K562 (cell line): ENCODE measurements at regions not wholly inside any gene's neighbourhood (a gene's known extent, or its start where the extent isn't known, plus 50 kb on each side); places are given as distances from the start of the nearest gene placed in this dataset.

Experiments used
- CBX2 ChIP-seq: fragments of 200-600 bp; sonication (generic); IDR thresholded peaks from one replicate; pipeline ENCODE4 v1.6.1; 2012; ENCODE audit warnings: mild to moderate bottlenecking, low read length, inconsistent platforms; ENCODE audit not compliant: insufficient read depth, poor library complexity, severe bottlenecking
- CHD1 ChIP-seq: fragments of 200-600 bp; sonication (generic); IDR thresholded peaks from one replicate; pipeline ENCODE4 v1.6.1; 2012; ENCODE audit warnings: mild to moderate bottlenecking, moderate library complexity, low read length, inconsistent platforms
- CHD4 ChIP-seq: fragments of 200-600 bp; sonication (generic); IDR thresholded peaks from 3 replicates; pipeline ENCODE4 v1.6.1; 2012; ENCODE audit warnings: low read depth, mild to moderate bottlenecking, mixed read lengths, low read length, inconsistent platforms; ENCODE audit not compliant: insufficient read depth, insufficient replicate concordance, poor library complexity, severe bottlenecking
- CTBP1 ChIP-seq: fragments of 450-650 bp; IDR thresholded peaks from 2 replicates; pipeline ENCODE4 v1.6.1; 2016; ENCODE audit warnings: borderline replicate concordance
- SP1 ChIP-seq: sonication (generic); formaldehyde crosslinking; IDR thresholded peaks from 2 replicates; pipeline ENCODE4 v1.8.1; 2022; ENCODE audit warnings: mild to moderate bottlenecking, missing genetic modification reagents
- TAF9B ChIP-seq: fragments of 450-650 bp; IDR thresholded peaks from 2 replicates; pipeline ENCODE4 v1.6.1; 2018; ENCODE audit warnings: mild to moderate bottlenecking; ENCODE audit not compliant: partially characterized antibody
- TEAD1 ChIP-seq, 2 experiments: fragments of 450-650 bp in 1 of 2; sonication (generic) in 1 of 2; formaldehyde crosslinking; IDR thresholded peaks; 2 replicates each; pipeline versions ENCODE4 v1.4.0 to v1.8.0; 2020 to 2022; ENCODE audit warnings: mild to moderate bottlenecking in 2 of 2, missing genetic modification reagents in 1 of 2
- ZNF121 ChIP-seq: sonication (generic); formaldehyde crosslinking; conservative IDR thresholded peaks from 2 replicates; pipeline ENCODE4 v1.8.0; 2022; ENCODE audit warnings: missing genetic modification reagents
- TF ChIP-seq, protein P1 (sequence below): sonication (generic); formaldehyde crosslinking; IDR thresholded peaks from 2 replicates; pipeline ENCODE4 v1.8.1; 2022; ENCODE audit warnings: missing genetic modification reagents
- TF ChIP-seq, protein P2 (sequence below): sonication (generic); formaldehyde crosslinking; IDR thresholded peaks from 2 replicates; pipeline ENCODE4 v1.5.0; 2020; ENCODE audit warnings: missing genetic modification reagents
- TF ChIP-seq, protein P3 (sequence below): fragments of 250-450 bp; sonication (Bioruptor Pico); IDR thresholded peaks from 2 replicates; pipeline ENCODE4 v1.4.0; 2020; ENCODE audit warnings: mild to moderate bottlenecking

DNA sequence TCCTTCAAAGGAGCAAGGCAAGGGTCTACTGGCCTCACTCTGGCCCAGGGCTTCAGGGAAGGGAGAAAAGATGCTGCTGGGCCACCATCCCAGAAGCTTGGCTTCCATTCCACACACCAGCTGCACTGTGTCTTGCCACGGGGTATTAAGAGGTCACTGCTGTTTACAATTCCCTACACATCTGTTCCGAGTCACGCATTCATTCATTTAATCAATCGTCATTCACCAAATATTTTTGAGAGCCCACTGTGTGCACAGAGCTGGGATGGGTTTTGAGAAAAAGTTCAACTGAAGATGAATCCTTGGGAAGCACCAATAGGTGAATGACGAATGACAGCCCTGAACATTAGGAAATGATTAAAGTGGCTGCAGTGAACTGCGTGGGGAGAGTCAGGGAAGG, 101.7 kb downstream of the NAV1 start:
- TF ChIP-seq SP1 (CRISPR knock-in tag): no peak
- TF ChIP-seq CHD1: no peak
- TF ChIP-seq CBX2: no peak
- no peak for TF ChIP-seq TEAD1 (CRISPR knock-in tag; IDR thresholded peaks at IDR 0.05)
- no peak for TF ChIP-seq CTBP1
- no peak for TF ChIP-seq CHD4
- TF ChIP-seq, protein P1, sequence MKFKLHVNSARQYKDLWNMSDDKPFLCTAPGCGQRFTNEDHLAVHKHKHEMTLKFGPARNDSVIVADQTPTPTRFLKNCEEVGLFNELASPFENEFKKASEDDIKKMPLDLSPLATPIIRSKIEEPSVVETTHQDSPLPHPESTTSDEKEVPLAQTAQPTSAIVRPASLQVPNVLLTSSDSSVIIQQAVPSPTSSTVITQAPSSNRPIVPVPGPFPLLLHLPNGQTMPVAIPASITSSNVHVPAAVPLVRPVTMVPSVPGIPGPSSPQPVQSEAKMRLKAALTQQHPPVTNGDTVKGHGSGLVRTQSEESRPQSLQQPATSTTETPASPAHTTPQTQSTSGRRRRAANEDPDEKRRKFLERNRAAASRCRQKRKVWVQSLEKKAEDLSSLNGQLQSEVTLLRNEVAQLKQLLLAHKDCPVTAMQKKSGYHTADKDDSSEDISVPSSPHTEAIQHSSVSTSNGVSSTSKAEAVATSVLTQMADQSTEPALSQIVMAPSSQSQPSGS (CRISPR knock-in tag): no peak
- no peak for TF ChIP-seq ZNF121 (CRISPR knock-in tag)
- TF ChIP-seq, protein P2, sequence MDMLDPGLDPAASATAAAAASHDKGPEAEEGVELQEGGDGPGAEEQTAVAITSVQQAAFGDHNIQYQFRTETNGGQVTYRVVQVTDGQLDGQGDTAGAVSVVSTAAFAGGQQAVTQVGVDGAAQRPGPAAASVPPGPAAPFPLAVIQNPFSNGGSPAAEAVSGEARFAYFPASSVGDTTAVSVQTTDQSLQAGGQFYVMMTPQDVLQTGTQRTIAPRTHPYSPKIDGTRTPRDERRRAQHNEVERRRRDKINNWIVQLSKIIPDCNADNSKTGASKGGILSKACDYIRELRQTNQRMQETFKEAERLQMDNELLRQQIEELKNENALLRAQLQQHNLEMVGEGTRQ (CRISPR knock-in tag): no peak
- TF ChIP-seq, protein P3, sequence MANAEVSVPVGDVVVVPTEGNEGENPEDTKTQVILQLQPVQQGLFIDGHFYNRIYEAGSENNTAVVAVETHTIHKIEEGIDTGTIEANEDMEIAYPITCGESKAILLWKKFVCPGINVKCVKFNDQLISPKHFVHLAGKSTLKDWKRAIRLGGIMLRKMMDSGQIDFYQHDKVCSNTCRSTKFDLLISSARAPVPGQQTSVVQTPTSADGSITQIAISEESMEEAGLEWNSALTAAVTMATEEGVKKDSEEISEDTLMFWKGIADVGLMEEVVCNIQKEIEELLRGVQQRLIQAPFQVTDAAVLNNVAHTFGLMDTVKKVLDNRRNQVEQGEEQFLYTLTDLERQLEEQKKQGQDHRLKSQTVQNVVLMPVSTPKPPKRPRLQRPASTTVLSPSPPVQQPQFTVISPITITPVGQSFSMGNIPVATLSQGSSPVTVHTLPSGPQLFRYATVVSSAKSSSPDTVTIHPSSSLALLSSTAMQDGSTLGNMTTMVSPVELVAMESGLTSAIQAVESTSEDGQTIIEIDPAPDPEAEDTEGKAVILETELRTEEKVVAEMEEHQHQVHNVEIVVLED (CRISPR knock-in tag): no peak
- no peak for TF ChIP-seq TAF9B
